MM.1S (cell line): ENCODE measurements at regions not wholly inside any gene's neighbourhood (a gene's known extent, or its start where the extent isn't known, plus 50 kb on each side); places are given as distances from the start of the nearest gene placed in this dataset.

Experiments
- CTCF ChIP-seq: fragments of 300-600 bp; sonication (generic); IDR thresholded peaks from 2 replicates; pipeline ENCODE4 v1.5.1; 2016; ENCODE audit warnings: antibody characterized with exemption, low read length, mixed read lengths
- EZH2 ChIP-seq: fragments of 300-600 bp; sonication (generic); optimal IDR thresholded peaks from 2 replicates; pipeline ENCODE3; 2017; ENCODE audit warnings: low read depth, mild to moderate bottlenecking, antibody characterized with exemption, low read length, mixed read lengths
- EZH2phosphoT487 ChIP-seq: fragments of 300-600 bp; sonication (generic); IDR thresholded peaks from 2 replicates; pipeline ENCODE4 v1.6.1; 2018; ENCODE audit warnings: antibody characterized with exemption, low read length

GRCh38 chr6:9594746-9595145 lies 820.1 kb downstream of the TFAP2A start:
- TF ChIP-seq CTCF (no peak), EZH2 (no peak), EZH2phosphoT487 (no peak)
